Stimulated activated CD8-positive, alpha-beta memory T cell treated with anti-CD3 and anti-CD28 coated beads, Interleukin-7, amount 100 ng/mL, for 48 hours (primary cell): ENCODE measurements at regions not wholly inside any gene's neighbourhood (a gene's known extent, or its start where the extent isn't known, plus 50 kb on each side); places are given as distances from the start of the nearest gene placed in this dataset.

Experiments
- DNase-seq, 2 donors: peaks; one replicate each; pipeline ENCODE4 v3.0.0-alpha.2; 2020; ENCODE audit warnings: low read depth in 1 of 2; ENCODE audit errors: extremely low read depth in 1 of 2

- no peak for DNase-seq
Measured at GRCh38 chr7:98679741-98680140, 62.7 kb downstream of the NPTX2 start.

- DNase-seq: no peak
Measured at GRCh38 chr7:98681511-98681910, 64.4 kb downstream of the NPTX2 start.

GRCh38 chr7:98681951-98682350 is 64.9 kb downstream of the NPTX2 start:
- no peak for DNase-seq

DNA sequence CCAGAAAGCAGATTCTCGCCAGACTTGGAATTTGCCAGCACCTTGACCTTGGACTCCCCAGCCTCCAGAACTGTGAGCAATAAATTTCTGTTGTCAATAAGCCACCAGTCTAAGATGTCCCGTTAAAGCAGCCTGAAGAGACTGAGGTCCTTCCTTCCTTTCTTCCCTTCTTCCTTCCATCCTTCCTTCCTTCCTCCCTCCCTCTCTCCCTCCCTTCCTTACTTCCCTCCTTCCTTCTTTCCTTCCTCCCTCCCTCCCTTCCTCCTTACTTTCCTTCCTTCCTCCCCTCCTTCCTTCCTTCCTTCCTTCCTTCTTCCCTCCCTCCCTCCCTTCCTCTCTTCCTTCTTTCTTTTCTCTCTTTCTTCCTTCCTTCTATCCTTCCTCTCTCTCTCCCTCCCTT is 66.4 kb downstream of the NPTX2 start:
- no peak for DNase-seq

DNA sequence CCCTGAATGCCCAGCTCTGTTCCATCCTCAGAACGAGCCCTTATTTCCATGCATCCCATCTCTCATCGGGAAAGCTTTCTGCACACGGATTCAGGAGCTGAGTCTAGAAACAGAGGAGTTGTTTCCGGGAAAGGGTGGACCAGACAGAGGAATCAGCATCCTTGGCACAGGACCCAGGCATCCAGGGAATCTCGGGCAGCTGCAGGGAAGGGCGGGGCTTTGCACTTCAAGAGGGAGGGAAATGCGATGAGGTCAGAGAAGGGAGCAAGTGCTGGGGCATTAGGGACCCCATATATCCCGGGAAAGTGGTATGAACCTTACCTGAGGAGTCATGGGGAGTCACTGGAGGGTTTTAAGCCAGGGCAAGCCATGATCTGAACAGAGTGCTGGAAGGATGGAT is 68.5 kb downstream of the NPTX2 start:
- no peak for DNase-seq

- no peak for DNase-seq
Measured at GRCh38 chr7:98686466-98687080, 69.5 kb downstream of the NPTX2 start.

GRCh38 chr7:98687111-98687751 is 70.1 kb downstream of the NPTX2 start:
- no peak for DNase-seq

DNA sequence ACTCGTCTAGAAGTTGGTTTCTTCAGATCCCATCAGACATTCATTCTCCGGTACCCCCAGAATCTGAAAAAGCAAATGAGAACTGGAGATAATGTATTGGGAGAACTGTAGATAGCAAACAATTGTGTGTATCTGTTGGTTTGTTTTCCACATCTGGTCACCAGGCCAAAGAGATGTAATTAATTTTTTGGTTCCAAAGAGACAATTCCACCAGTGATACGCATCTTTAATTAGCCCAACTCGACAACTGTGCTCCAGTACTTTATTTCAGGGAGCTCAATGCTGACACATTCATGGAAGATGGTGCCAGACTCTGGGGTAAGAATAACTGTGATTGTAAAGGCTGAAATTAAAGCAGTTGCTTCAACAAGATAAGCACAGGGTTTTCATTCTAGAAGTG is 74.5 kb downstream of the NPTX2 start:
- DNase-seq: no peak

DNA sequence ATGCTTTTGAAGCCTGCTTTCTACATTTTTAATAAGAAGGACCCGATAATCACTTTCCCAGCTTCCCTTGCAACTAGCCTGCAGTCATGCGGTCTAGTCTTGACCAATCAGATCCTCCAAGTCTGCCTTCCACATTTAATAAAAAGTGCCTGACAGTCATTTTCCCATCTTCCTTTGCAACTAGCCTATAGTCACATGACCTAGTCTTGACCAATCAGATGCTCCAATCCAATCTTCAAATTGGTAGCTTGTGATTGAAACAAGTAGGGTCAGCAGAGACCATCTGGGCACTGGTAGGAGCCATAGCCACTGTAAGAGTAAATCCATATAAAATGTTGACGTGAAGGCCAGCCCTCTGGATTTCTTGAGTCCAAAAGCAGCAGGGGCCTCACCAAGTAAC is 80.0 kb downstream of the NPTX2 start:
- no peak for DNase-seq

GRCh38 chr7:98697485-98698240 is 80.6 kb downstream of the NPTX2 start:
- no peak for DNase-seq

DNA sequence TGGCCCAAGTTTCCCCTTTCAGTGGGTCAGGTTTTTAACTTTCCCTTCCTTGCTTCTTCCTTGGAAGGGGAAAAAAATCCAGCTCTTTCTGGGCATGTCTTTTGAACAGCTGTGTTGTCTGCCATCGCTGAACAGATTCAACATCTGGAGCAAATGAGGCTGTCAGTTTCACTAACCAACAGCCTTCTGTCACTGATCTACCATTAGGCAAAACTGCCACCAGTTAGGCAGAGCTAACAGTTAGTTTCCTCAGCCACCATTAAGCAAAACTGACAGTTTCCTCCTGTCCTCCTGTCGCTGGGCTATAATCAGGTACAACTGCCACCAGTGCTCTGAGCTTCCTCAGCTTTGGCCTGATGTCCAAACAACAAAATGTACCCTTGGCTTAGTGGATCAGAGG is 81.9 kb downstream of the NPTX2 start:
- DNase-seq: no peak

- DNase-seq: no peak
Measured at GRCh38 chr7:98700533-98700932, 83.4 kb downstream of the NPTX2 start.

- no peak for DNase-seq
Measured at GRCh38 chr7:98701372-98701771, 84.3 kb downstream of the NPTX2 start.

- DNase-seq: no peak
Measured at GRCh38 chr7:98702021-98702420, 84.9 kb downstream of the NPTX2 start.

- DNase-seq: no peak
Measured at GRCh38 chr7:98703916-98704315, 86.8 kb downstream of the NPTX2 start.

DNA sequence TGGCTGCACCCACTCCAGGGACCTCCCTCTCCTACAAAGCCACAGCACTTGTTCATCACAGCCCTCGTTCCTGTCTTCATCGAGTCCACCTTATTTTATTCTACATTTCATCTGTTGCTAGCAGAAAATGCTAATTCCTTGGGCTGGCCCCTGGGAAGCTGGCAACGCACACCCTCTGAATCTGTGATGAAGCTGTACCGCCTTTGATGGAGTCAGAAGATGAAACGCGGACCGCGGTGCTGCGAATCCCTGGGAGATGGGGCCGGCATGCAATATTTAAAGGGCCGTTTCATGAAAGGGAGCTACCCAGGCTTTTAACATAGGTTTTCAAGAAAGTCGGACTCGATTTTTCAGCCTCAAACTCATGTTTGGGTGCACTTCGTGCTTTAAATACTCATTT is 88.5 kb downstream of the NPTX2 start:
- no peak for DNase-seq

DNA sequence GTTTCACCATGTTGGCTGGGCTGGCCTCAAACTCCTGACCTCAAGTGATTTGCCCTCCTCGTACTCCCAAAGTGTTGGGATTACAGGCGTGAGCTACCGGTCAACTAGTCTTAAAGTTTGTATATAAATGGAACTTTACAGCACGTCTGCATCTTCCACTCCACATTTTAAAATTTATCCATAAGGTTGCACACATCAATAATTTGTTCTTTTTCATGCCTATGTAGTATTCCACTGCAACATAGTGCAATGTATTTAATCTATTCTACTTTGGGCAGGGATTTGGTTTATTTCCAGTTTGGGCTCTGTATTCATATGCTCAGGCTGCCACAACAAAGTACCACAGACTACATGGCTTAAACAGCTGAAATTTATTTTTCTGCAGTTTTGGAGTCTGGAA is 90.0 kb downstream of the NPTX2 start:
- no peak for DNase-seq

DNA sequence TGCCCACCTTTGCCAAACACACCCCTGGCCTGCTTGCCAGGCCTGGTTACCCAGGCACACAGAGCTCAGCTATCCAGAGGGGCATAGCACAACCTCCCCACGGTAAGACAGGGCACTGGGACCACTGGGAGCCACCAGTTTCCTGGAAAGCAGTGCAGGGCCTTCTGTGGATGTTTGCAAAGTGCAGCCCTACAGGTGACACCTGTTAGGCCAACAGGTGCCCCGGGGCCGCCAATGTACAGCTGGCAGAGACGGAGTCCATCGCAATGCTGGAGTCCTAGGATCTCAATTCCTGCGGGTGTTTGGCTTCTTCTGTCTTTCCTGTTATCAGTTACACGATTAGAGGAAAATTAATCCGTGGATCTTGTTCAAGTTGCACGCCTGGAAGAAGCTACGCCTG is 94.9 kb downstream of the NPTX2 start:
- DNase-seq: no peak

DNA sequence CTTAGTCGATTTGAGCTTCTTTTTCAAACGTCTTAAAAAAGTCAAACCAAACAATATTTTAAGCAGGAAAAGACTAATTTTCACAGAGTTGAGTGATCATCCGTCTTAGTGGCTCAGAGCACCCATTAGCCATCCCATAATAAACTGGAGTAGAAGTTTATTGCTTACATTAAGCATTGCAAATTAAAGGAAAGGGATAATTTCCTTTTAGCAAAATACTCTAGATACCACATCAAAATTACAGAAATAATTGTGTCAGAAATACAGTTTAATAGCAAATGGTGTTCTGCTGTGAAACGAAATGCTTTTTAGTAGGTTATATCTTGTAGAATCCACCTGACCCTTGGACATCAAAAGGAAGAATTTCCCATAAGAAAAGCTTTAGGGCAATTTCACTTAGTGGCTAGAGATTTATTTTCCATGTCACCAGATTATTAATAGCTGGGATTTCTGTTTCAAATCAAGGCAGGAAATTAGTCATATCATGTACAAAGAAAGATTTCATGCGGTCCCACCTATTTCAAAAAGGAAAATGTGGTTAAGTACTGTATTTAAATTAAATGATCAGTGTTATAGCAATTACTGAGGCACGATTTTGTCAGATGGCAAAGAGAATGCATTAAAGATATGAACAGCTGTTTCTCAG is 96.2 kb downstream of the NPTX2 start:
- DNase-seq: no peak

DNA sequence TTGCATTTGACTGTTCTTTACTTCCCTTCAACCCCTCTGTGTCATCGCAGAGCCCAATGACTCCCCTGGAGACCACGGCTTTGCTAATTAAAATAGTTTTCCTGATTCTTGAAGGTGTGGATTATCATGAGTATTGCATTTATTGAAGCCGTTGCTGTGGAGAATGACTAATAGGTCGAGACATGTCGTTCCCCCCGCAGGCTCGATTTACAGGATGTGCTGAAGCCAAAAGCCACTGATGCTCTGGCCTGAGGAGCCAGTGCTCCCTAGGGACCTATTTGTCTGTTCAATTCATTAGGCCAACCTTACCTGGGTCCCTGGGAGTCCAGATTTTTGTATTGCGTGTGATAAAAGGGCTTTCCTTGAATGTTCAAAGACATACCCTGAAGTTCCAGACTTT is 102.3 kb downstream of the NPTX2 start:
- no peak for DNase-seq

DNA sequence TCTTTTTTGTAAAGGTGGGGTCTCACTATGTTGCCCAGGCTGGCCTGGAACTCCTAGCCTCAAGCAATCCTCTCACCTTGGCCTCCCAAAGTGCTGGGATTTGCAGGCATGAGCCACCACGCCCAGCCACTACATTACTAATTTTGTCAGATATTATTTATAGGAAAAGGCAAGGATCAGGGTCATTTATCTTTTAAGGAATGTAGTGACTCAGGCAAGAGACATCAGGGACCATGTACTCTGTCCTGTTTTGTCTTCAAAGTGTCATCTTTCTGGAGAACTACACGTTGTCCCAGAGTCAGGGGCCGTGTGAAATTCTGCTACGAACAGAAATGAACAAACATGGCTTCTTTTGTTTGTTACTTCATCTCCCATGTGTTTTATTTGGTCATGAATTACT is 105.3 kb downstream of the NPTX2 start:
- DNase-seq: no peak

DNA sequence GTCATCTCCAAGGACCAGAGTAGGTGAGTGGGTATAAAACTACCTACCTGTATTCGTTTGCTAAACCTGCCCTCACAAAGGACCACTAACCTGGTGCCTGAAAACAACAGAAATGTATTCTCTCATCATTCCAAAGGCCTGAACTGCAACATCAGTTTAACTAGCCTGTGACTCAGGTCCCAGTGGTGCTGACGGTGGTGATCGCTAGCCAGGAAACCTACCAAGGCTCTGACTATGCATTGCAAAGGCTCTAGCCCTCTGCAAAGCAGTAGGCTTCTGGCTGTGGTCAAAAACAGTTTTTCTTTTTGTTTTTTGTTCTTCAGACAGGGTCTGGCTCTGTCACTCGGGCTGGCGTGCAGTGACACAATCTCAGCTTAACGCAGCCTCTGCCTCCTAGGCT is 107.5 kb downstream of the NPTX2 start:
- DNase-seq: no peak
